HG03025 (cell line): ENCODE measurements at regions not wholly inside any gene's neighbourhood (a gene's known extent, or its start where the extent isn't known, plus 50 kb on each side); places are given as distances from the start of the nearest gene placed in this dataset.
"Not testable (repeated sequence)": the region's sequence is repeated elsewhere in the genome, so short reads cannot be mapped to it uniquely, and the experiment has no call there.

Experiments used
- ATAC-seq: cut with Tn5 transposase; IDR thresholded peaks from one replicate; pipeline ENCODE4 v1.9.1; 2021; ENCODE audit warnings: mild to moderate bottlenecking, moderate library complexity; ENCODE audit not compliant: unreplicated experiment, low FRiP score

DNA sequence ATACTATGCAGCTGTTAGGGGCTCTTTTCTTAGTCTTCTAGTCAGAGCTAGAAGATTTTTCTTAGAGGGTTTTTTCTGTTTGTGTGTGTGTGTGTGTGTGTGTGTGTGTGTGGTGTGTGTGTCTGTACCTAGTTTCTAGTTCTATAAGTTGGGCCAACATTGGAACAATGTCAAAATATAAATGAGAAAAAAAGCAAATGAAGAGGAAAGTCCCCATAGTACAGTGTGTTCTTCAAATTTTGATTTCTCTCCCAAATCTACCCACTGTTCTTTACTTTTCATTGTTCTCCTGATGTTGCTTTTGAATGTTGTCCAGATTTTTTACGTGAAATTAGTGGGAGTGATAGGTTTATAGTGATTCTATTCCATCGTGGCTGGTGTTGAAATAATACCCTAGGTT lies 2153.4 kb upstream of the RAG2 start:
- no peak for ATAC-seq

DNA sequence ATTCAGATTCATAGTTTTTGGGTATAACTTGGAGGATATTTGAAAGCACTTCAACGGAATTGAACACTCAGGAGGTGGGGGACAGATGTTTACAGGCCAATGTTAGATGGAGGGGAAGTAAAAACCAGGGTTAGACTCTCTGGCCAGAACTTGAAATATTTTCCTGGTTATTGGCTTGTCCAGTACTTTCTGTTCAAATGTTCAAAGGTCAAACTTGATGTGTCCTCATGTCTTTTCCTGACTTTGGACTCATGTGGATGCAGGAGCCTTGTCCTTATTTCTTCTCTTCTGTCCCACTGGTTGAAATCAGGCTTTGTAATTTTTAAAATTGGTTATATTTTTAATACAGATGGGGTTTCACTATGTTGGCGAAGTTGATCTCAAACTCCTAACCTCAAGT lies 2148.5 kb upstream of the RAG2 start:
- not testable (repeated sequence) for ATAC-seq

DNA sequence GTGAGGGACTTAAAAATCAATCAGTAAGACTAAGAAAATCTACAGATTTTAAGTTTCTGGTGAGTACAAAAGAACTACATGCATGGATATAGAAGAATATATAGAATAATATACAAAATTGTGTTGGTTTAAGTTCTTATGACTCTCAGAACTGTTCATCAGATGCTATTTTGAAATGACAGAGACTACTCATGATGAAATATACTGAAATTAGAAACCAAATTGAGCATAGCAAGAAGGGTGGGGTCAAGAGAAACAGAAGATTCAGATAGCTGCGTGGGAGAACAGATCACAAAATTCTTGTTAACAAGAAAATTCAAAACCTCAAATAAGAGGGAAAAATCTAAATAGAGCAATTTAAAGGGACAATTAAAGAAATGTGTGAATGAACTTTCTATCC lies 2125.3 kb upstream of the RAG2 start:
- ATAC-seq = no peak

DNA sequence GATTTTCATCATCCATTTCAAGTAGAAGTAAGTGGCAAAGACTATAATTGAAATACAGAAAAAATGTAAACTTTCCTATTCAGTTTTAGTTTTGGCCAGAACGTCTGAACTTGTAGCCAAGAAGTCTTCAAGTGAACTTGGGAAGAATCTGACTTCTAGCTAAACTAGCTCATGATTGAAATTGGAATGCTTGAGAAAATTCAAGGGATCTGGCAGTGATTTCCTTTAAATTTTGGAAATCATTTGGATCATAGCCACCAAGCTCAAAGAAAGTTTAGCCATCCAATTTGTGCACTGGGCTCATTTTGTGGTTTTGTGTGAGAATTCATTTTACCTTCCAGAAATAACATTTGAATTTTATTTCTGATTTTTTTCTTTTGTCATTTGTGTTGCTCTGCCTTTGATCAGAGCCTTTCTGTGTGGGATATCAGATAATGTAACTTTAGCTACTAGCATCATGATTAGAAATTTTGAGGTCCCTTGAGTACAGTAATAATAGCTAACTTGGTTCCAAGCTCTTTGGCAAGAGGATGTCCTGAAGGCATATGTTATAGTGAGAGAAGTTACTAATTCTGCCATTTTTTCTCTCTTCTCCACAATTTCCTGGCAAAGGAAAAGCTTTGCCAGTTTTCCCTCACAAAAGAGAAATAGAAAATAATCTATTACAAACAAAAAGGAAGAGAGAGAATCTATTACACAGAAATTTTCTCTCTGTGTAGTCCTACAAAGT lies 2123.7 kb upstream of the RAG2 start:
- no peak for ATAC-seq

DNA sequence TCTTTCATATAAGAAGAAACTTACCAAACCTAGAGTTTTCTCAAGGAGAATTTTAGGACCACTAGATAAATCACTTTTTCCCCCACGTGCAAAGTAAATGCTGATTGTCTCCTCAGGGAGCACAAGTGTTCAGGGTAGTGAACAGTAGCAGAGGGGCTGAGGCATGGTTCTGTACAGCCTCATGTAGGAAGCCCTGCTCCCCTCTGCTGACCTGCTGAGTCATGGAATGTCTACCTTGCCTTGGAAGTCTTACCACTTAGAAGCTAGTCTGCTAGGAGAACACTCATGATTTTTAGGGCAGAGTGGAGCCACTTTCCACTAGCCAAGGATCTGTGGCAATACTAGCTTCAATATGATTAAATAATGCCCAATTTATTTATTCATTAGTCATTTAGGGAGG lies 2120.6 kb upstream of the RAG2 start:
- no peak for ATAC-seq

DNA sequence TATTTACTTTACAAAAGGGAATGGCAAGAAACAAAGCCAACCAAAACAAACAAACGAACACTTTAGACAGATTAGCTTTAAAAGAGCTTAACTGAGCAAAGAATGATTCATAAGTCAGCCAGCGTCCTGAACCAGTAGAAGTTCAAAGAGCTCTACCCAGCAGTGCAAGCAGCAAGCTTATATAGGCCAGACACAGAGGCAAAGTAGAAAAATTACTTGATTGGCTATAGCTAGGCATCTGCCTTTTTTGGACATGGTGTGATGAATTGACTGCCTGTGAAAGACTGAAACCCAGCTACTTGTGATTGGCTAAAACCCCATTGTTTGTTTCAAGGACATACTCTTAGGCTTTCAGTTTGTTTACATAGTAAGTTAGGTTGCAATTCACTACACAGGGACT lies 2120.0 kb upstream of the RAG2 start:
- no peak for ATAC-seq

DNA sequence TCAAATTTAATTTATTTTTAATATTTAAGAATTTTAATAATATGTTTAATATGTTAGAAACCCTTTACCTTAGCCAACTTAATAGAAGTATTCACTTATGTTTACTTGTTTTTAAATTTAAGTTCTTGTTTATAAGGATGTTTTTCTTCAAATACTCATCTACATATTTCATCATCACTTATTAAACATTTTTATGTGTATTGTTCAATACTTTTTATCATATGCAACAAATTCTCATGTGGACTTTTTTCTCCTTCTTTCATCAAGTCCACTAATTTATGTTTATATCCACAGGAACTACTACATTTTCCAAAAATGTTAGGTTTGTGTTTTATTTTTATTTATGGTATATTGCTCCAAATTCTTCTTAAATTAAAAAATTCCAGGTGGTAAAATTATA lies 2113.1 kb upstream of the RAG2 start:
- no peak for ATAC-seq

DNA sequence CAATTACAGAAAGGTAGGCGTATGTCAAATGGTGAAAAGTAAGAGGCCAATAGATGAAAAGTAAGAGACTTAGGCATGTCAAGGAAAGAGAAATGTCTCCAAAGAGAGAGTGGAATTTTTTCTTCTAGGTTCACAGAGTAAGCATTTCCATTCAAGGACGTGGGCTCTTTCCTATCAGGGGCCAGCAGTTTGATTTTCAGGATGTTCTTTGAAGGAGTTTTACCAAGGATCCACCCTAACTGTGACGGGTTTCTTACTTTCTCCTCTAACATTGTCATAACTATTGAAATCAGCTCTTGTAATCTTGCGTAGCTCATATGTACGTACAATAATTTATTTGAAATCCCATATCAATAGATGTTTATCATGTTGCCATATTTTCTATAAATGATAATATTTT lies 2112.2 kb upstream of the RAG2 start:
- no peak for ATAC-seq

DNA sequence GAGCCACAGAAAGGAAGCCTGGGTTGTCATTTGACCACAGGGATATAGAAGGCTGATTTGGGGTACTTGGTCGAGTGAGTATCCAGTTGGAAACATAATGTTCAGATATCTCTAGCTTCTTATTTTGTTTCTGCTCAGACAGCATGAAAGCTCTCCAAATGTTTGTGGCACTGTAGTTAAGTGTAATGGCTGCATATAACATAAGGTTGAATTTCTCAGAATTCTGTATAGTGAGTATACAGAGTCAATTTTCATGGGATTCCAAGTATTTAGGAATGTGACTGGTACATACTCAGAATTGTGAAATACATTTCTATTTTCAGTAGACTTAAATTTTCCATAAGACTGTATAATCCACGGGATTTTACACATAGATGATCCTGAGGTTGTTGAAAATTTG lies 2102.1 kb upstream of the RAG2 start:
- no peak for ATAC-seq

DNA sequence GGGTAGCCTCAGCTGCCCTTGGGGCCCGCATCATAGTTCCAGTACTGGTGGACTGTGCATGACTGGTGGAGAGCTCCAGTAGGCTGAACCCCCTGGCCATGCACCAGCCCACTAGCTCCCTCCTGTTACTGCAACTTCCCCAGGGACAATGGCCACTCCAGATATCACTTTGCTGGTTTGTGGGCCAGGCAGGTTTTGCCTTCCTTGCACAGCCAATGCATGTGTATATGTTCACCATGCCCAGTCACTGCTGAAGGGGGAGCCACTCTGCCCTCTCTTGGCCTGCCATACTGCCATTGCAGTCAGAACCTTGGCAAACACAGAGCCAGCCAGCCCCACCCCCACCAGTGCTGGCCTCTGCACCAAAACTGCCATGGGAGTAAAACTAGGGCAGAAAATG lies 2095.3 kb upstream of the RAG2 start:
- ATAC-seq = no peak

DNA sequence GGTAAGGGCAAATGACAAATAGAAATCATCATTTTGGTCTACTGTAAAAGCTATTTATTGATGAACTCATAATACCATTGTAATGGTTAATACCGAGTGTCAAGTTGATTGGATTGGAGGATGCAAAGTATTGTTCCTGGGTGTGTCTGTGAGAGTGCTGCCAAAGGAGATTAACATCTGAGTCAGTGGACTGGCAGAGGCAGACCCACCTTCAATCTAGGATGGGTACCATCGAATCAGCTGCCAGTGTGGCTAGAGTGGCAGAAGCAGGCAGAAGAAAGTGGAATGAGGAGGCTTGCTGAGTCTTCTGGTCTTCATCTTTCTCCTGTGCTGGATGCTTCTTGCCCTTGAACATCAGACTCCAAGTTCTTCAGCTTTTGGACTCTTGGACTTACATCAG lies 2092.2 kb upstream of the RAG2 start:
- ATAC-seq = not testable (repeated sequence)

DNA sequence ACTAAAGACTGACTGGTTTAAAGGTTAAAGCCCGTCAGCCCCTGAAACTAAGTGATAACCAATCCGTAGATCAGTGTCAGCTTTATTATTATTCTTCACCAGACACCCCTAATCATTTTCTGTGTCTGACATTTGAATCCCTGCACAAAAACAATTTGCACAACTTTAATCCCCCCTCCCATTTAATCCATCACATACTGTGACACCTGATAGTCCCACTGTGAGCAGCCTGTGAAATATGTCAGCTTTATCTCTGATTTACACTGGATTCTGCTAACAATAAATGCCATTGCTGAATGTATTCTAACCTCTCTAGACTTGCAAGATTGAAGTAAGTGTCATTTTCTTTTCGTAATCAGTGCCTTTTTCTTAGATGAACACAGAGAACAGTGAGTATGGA lies 2089.0 kb upstream of the RAG2 start:
- no peak for ATAC-seq

DNA sequence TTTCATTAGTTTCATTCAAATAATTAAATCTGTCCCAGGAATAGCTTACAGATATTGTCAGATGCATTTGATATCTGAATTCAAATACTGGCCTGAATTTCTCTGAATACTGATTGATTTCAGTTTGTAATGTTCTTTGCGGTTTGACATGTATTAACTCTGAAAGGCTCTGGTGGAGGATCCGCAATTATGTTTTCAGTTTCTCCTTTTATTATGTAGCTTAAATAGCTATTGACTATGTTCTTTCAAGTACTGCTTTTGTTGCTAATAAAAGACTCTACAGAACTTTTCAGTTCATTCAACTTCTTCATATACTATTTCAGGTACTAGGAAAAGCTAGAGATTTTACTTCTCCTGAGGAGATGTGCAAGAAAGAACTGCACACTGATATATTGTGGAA lies 2085.4 kb upstream of the RAG2 start:
- ATAC-seq = no peak

DNA sequence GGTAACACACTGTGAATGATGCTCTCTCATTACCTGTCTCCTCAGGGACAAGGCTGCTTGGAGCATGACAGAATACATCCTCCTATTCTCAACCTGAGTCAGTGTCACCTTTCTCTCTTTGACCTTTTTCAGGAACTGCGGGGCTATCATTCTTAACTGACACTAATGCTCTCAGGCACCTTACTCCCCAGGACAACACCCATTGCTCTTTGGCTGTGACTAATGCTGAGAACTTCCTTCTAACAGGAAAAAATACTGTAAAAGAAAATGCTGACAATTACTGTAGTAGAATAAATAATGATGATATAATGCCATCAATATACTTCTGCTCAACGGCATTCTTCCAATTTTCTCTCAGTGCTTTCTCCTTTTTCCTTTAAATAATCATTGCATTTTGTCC lies 2082.7 kb upstream of the RAG2 start:
- no peak for ATAC-seq

DNA sequence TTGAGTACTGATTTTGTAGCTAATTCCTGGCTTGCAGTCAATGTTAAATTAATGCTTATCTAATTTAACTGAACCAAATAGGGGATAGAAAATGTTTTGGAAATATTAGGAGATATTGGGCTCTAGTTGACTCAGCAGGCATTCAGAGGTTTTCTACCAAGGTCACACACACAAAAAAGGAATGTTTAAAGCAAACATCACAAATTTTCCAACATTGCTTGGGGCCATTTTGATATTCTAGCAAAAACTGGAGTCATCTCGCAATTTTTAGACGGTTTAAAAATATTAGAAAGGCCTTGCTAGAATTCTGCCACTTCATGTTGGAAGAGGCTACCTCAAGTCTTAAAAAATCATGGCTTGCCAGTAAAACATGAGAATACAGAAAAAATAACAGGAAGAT lies 2082.1 kb upstream of the RAG2 start:
- ATAC-seq = no peak

DNA sequence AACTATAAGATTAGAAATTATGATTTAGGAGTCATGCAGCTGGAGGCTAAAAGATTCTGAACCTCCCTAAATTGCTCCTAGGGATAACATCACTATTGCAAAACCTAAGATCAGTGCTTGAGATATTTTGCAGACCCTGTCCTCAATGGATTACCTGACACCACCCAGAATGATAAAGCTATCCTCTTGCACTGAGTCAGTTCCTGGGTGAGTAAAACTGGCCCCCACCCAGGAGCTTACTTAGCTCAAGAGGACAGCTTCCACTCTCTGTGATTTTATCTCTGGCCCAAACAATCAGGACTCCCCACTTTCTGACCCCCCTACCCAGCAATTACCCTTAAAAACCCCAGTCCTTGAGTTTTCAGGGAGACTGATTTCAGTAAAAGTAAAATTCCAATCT lies 2074.4 kb upstream of the RAG2 start:
- ATAC-seq = no peak

DNA sequence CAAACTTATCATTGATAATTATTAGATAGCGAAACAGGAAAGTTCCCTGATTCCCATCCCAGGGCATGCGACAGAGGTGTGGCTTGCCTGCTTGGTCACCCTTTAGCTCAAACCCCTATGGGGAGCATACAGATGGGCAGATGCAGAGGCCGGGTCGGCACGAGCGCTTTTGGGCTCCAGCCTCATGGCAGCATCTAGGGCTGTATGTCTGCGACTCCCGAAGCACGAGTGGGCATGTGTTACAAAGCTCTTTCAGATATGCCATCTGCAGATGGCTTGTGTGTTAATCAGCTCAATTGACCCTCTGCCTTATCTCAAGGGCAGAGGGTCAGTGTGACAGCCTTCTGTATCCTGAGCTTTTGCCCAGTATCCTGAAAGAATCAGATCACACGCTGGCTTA lies 2069.3 kb upstream of the RAG2 start:
- no peak for ATAC-seq

DNA sequence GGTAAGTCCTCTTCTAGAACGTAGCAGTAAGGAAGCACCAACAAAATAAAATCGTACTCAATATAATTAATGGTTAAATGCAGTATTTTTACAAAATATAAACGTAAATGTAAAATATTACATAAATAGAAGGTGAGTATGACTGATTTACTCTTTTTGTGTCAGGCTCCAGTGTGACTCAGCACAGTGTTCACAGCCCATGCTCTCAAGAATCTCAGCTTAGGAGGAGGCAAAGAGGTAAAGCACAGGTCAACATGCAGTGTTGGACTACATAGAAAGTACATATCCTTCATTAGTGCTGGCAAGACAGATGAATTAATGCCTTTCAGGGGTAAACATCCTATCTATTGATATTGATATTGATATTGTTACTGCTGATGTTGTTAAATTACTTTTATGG lies 2050.6 kb upstream of the RAG2 start:
- no peak for ATAC-seq

DNA sequence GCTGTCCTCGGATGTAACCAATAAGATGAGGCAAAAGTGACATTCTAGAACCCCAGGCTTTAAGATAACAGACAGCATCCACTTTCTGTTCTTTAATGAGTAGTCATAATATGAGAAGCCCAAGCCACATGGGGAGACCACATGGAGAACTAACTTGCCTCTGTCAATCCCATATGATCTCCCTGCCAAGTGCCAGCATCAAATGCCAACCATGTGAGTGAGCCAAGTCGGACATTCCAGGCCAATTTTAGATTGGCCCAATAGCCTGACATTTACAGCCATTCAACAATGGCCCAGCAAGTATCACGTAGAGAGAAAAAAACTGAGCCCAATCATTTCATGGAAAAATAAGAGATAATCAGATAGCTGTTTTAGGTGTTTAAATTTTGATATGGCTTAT lies 2048.3 kb upstream of the RAG2 start:
- no peak for ATAC-seq

DNA sequence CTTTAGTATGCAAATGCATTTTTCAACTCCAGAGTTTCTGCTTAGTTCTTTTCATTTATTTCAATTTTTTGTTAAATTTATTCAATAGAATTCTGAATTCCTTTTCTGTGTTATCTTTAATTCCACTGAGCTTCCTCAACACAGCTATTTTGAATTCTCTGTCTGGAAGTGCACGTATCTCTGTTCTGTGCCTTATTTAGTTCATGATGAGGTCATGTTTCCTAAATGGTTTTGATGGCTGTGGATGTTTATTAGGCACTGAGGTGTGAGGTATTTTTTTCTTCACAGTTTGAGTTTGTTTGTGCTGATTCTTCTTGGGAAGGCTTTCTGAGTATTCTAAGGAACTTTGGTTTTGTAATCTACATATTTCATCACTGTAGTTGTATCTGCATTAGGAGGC lies 2042.8 kb upstream of the RAG2 start:
- no peak for ATAC-seq

DNA sequence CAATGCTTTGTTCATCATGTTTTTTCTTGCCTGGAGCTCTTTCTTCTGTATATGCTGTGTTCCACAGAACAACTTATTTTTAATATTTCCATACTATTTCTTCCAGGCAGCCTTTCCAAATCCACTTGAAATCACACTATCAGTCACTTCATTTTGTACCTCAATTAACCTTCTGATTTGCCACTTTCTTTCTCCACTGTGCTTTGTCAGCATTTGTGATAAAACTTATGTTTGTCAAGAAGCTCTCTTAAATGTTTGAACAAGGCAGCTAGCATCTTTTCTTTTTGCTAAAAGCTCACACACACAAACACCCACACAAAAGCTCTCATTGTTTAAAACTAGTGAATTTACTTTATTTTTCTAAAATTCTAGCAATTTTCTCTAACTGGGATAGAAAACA lies 2014.7 kb upstream of the RAG2 start:
- no peak for ATAC-seq

DNA sequence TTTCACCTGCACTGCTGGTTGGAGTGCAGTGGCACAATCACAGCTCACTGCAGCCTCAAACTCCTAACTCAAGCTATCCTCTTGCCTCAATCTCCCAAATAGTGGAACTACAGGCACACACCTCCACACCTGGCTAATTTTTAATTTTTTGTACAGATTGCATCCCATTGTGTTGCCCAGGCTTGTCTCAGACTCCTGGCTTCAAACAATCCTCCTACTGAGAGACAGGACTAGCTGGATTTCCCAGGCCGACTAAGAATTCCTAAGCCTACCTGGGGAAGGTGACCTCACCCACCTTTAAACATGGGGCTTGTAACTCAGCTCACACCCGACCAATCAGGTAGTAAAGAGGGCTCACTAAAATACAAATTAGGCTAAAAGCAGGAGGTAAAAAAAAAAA lies 2003.3 kb upstream of the RAG2 start:
- not testable (repeated sequence) for ATAC-seq

DNA sequence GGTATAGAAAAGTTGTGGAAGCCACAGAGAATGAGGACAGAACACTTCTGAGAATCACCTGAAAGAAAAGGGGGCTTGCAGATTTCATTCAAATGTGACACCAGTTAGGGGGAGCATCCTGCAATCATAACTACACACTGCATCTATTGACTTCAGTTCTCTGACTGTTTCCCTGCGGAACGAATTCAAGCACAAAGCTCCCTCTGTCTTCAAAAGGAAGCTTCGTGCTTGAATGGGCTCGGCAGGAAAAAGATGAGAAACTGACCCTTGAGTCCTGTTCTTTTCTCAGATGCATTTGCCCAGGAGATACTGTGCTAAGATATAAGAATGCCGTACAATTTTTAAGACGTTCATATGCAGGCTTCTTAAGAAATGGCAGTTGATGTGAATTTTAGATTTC lies 2000.4 kb upstream of the RAG2 start:
- no peak for ATAC-seq
